ENCODE measurements at regions not wholly inside any gene's neighbourhood (a gene's known extent, or its start where the extent isn't known, plus 50 kb on each side); places are given as distances from the start of the nearest gene placed in this dataset.

DNA sequence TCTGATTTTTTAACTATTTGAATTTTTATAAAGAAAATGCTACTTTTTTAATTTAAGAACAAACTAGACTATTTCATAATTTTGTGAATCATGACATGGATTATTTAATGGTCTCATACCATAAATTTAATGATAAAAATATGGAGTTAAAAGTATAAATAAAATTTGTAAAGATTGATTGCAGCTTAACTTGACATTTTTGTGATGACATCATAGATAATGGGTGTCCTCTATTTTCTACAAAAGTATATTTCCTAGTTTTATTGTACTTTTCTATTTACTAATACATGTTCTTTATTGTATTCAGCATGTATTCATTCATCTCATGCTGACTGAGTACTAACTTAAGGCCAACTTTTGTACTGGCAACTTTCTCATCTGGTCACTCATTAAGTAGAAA, 1096.5 kb downstream of the NR2F1-AS1 start:
- no peak overlapping the region for H3K4me3 ChIP-seq (replicated peaks in 1 of 3; ENCODE audit: insufficient read depth in 1 of 3, low read depth in 1 of 3, low read length in 3 of 3)
- no peak for FAIRE-seq
- POLR2A ChIA-PET = no interaction called here

More for the DNA sequence above, 1096.5 kb downstream of the NR2F1-AS1 start:
- intact Hi-C loops (cut with micrococcal nuclease) = no loop called here
- Histone ChIP-seq H3K9ac (replicated peaks; ENCODE audit: extremely low read depth, insufficient read depth, low read length) (no peak overlapping the region), H3K4me1 (ENCODE audit: control insufficient read depth, extremely low read depth, insufficient read depth, low read length) (no peaks in the 10 kb centered on the region), H3K27ac (ENCODE audit: insufficient read depth, low read depth, low read length) (no peak overlapping the region), H3K27me3 (ENCODE audit: control insufficient read depth in 2 of 2, insufficient read depth in 2 of 2, low read length in 2 of 2) (peaks cover 0 to 2% of the 10 kb centered on the region in 2 experiments), H2AFZ (ENCODE audit: low read depth, low read length) (no peak overlapping the region), H4K20me1 (replicated peaks; ENCODE audit: control insufficient read depth, extremely low read depth, insufficient read depth, low read length) (no peaks in the 10 kb centered on the region), H3K9me3 (replicated peaks; ENCODE audit: control insufficient read depth, insufficient read depth, low read length) (no peaks in the 10 kb centered on the region), H3K79me2 (ENCODE audit: control insufficient read depth, insufficient read depth, low read length) (no peaks in the 10 kb centered on the region), H3K9me1 (replicated peaks; ENCODE audit: control insufficient read depth, extremely low read depth, insufficient read depth, low read length) (no peaks in the 10 kb centered on the region), H3K36me3 (ENCODE audit: control insufficient read depth in 2 of 2, extremely low read depth in 1 of 2, insufficient read depth in 2 of 2, low read length in 2 of 2) (no peaks in the 10 kb centered on the region), H3K4me2 (ENCODE audit: insufficient read depth, low read length) (no peak overlapping the region)
- no peak for TF ChIP-seq MYC (IDR thresholded peaks at IDR 0.05; ENCODE audit: low read depth, low read length)
- TF ChIP-seq, protein P1, sequence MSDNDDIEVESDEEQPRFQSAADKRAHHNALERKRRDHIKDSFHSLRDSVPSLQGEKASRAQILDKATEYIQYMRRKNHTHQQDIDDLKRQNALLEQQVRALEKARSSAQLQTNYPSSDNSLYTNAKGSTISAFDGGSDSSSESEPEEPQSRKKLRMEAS (IDR thresholded peaks at IDR 0.05; ENCODE audit: insufficient read depth, insufficient read length) = no peak
- TF ChIP-seq EZH2 (IDR thresholded peaks at IDR 0.05; ENCODE audit: borderline replicate concordance, low read depth, low read length, severe bottlenecking) = no peak
- TF ChIP-seq POLR2AphosphoS5 (IDR thresholded peaks at IDR 0.05; ENCODE audit: insufficient read depth, low read depth, low read length) = no peak
- TF ChIP-seq GATA2 (IDR thresholded peaks at IDR 0.05; ENCODE audit: insufficient read depth, insufficient read length, low read depth, low read length) = no peak
- no peak for TF ChIP-seq JUN (IDR thresholded peaks at IDR 0.05; ENCODE audit: borderline replicate concordance, insufficient read depth, insufficient read length, low read depth)
- TF ChIP-seq FOS (IDR thresholded peaks at IDR 0.05; ENCODE audit: borderline replicate concordance, insufficient read depth, low read length) = no peak
- TF ChIP-seq, protein P2, sequence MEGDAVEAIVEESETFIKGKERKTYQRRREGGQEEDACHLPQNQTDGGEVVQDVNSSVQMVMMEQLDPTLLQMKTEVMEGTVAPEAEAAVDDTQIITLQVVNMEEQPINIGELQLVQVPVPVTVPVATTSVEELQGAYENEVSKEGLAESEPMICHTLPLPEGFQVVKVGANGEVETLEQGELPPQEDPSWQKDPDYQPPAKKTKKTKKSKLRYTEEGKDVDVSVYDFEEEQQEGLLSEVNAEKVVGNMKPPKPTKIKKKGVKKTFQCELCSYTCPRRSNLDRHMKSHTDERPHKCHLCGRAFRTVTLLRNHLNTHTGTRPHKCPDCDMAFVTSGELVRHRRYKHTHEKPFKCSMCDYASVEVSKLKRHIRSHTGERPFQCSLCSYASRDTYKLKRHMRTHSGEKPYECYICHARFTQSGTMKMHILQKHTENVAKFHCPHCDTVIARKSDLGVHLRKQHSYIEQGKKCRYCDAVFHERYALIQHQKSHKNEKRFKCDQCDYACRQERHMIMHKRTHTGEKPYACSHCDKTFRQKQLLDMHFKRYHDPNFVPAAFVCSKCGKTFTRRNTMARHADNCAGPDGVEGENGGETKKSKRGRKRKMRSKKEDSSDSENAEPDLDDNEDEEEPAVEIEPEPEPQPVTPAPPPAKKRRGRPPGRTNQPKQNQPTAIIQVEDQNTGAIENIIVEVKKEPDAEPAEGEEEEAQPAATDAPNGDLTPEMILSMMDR (IDR thresholded peaks at IDR 0.05; ENCODE audit: extremely low read depth in 1 of 2, insufficient read depth in 1 of 2, low read depth in 1 of 2, low read length in 2 of 2) = no peak
- TF ChIP-seq POLR2A (IDR thresholded peaks at IDR 0.05; ENCODE audit: low read depth, low read length) = no peak
- no TSS peak for BruUV-seq (replicated peaks)
- dilution Hi-C loops (cut with MboI; ENCODE audit: extremely low pct_ligation_motif_present, low sequenced_read_pairs) = no loop called here
- CTCF ChIA-PET = interaction anchor here (1.2 kb wide), 1 partner anchor 8 kb away, joined by 3 read pairs; no protein-coding TSS in a partner anchor
- DNase-seq (ENCODE audit: low read depth, low spot score) = no peak

Measured in endothelial cell of umbilical vein (primary cell).